HCT116 (cell line): ENCODE measurements at regions not wholly inside any gene's neighbourhood (a gene's known extent, or its start where the extent isn't known, plus 50 kb on each side); places are given as distances from the start of the nearest gene placed in this dataset.
A peak's percentile ranks its signal among the peaks of the same experiment; 100 is the strongest.

Source experiments
- ATAC-seq: fragments of 200-7000 bp; cut with Tn5 transposase; 2 replicates; pipeline ENCODE4 v1.9.1; 2020; ENCODE audit warnings: mild to moderate bottlenecking, moderate library complexity
- BruUV-seq: library from RNA; stranded (reverse); fragments of 400-500 nt; replicated peaks from 2 replicates; lab custom pipeline; 2021; lab: Mats Ljungman, UMichigan
- CTCF ChIA-PET: fragments of 300-600 bp; sonication (Branson Sonifier 250); formaldehyde crosslinking; loops from one replicate; lab custom pipeline; 2021; ENCODE audit warnings: antibody characterized with exemption; lab: Charles Lee
- POLR2A ChIA-PET: fragments of 300-600, 350-600 bp; sonication (Branson Sonifier 250); formaldehyde crosslinking; loops from one replicate; lab custom pipeline; 2021; ENCODE audit warnings: antibody characterized with exemption; lab: Charles Lee
- RAD21 ChIA-PET, 2 experiments: fragments of 300-600 bp; sonication (Branson Sonifier 250); formaldehyde crosslinking; loops; one replicate each; lab custom pipeline; 2023; ENCODE audit warnings: low total read pairs in 2 of 2; ENCODE audit not compliant: uncharacterized antibody in 2 of 2, unreplicated experiment in 2 of 2, low non-redundant PET in 1 of 2; lab: Charles Lee
- DNase-seq: peaks from one replicate; pipeline ENCODE4 v3.0.0-alpha.2; 2010; ENCODE audit warnings: low read depth, low spot score
- H2AFZ ChIP-seq: fragments of 200-600 bp; shearing (Covaris generic), sonication (generic); 2 replicates; pipeline ENCODE4 v1.6.1; 2017; ENCODE audit warnings: low read depth, mixed run types, mixed read lengths, antibody characterized with exemption, low read length; ENCODE audit not compliant: poor library complexity, severe bottlenecking
- H3K27ac ChIP-seq: 2 replicates; pipeline ENCODE4 v1.5.1; 2012; ENCODE audit warnings: low read depth, low read length
- H3K27me3 ChIP-seq: fragments of 200-600 bp; sonication (generic); 2 replicates; pipeline ENCODE4 v1.6.1; 2016; ENCODE audit warnings: mixed run types, low read length, mixed read lengths; ENCODE audit not compliant: insufficient read depth
- H3K36me3 ChIP-seq, 2 experiments: fragments of 200-500 bp in 1 of 2; fragments of 200-600 bp in 1 of 2; sonication (Bioruptor generic) in 1 of 2; sonication (generic) in 1 of 2; 2 replicates each; pipeline versions ENCODE4 v1.5.1 to v1.6.1; 2014 to 2016; ENCODE audit warnings: low read length in 2 of 2, inconsistent platforms in 1 of 2, mixed read lengths in 1 of 2, mixed run types in 1 of 2; ENCODE audit not compliant: insufficient read depth in 2 of 2, control insufficient read depth in 1 of 2
- H3K4me1 ChIP-seq, 2 experiments: fragments of 200-600 bp in 1 of 2; sonication (generic) in 1 of 2; 2 replicates each; pipeline versions ENCODE4 v1.5.1 to v1.6.1; 2012 to 2017; ENCODE audit warnings: low read length in 2 of 2, inconsistent platforms in 1 of 2, mild to moderate bottlenecking in 1 of 2, mixed read lengths in 1 of 2, mixed run types in 1 of 2, moderate library complexity in 1 of 2; ENCODE audit not compliant: insufficient read depth in 2 of 2, control insufficient read depth in 1 of 2
- H3K4me2 ChIP-seq: fragments of 200-600 bp; sonication (generic); 2 replicates; pipeline ENCODE4 v1.6.1; 2017; ENCODE audit warnings: mixed run types, low read length, mixed read lengths
- H3K4me3 ChIP-seq, 2 experiments: fragments of 200-600 bp in 1 of 2; sonication (generic) in 1 of 2; replicated peaks in 1 of 2; 2 replicates each; pipeline ENCODE4 v1.5.1; 2011 to 2016; ENCODE audit warnings: low read length in 2 of 2, control low read depth in 1 of 2, low read depth in 1 of 2, mild to moderate bottlenecking in 1 of 2, mixed read lengths in 1 of 2, mixed run types in 1 of 2
- H3K79me2 ChIP-seq: fragments of 200-600 bp; sonication (generic); 2 replicates; pipeline ENCODE4 v1.6.1; 2017; ENCODE audit warnings: mild to moderate bottlenecking, mixed run types, low read length, moderate library complexity, mixed read lengths; ENCODE audit not compliant: insufficient read depth
- H3K9ac ChIP-seq: fragments of 200-600 bp; sonication (generic); 2 replicates; pipeline ENCODE4 v1.6.1; 2016; ENCODE audit warnings: low read length, mixed read lengths
- H3K9me2 ChIP-seq: fragments of 200-600 bp; sonication (generic), shearing (Covaris generic); 2 replicates; pipeline ENCODE4 v1.6.1; 2017; ENCODE audit warnings: mixed run types, mild to moderate bottlenecking, moderate library complexity; ENCODE audit not compliant: insufficient read depth
- H3K9me3 ChIP-seq, 2 experiments: fragments of 200-500 bp in 1 of 2; fragments of 200-600 bp in 1 of 2; sonication (Bioruptor generic) in 1 of 2; sonication (generic) in 1 of 2; 2 replicates each; pipeline ENCODE4 v1.6.1; 2014 to 2017; ENCODE audit warnings: low read length in 2 of 2, mixed read lengths in 2 of 2, inconsistent platforms in 1 of 2, low read depth in 1 of 2, mild to moderate bottlenecking in 1 of 2, mixed run types in 1 of 2, moderate library complexity in 1 of 2; ENCODE audit not compliant: control insufficient read depth in 1 of 2, insufficient read depth in 1 of 2
- H4K20me1 ChIP-seq: fragments of 200-600 bp; sonication (generic), shearing (Covaris generic); 2 replicates; pipeline ENCODE4 v1.6.1; 2017; ENCODE audit warnings: mixed run types, mild to moderate bottlenecking, moderate library complexity; ENCODE audit not compliant: insufficient read depth
- FOSL1 ChIP-seq: IDR thresholded peaks from 2 replicates; pipeline ENCODE4 v1.6.1; 2012; ENCODE audit warnings: low read depth
- intact Hi-C: fragments of 100-400 bp; cut with micrococcal nuclease; formaldehyde crosslinking; loops from 2 replicates; pipeline ENCODE4 v1.10.0; 2022
- TF ChIP-seq, protein P1 (sequence below), 3 experiments: fragments of 200-600 bp in 1 of 3; sonication (generic) in 1 of 3; IDR thresholded peaks in 2 of 3; conservative IDR thresholded peaks in 1 of 3; 2 replicates each; pipeline ENCODE4 v1.5.1; 2012 to 2017; ENCODE audit warnings: low read depth in 2 of 3, low read length in 2 of 3, antibody characterized with exemption in 1 of 3, borderline replicate concordance in 1 of 3, control low read depth in 1 of 3, mild to moderate bottlenecking in 1 of 3, mixed read lengths in 1 of 3, mixed run types in 1 of 3, moderate library complexity in 1 of 3; ENCODE audit not compliant: insufficient read depth in 1 of 3
- TF ChIP-seq, protein P2 (sequence below): IDR thresholded peaks from 2 replicates; pipeline ENCODE4 v1.6.1; 2012; ENCODE audit warnings: low read depth

DNA sequence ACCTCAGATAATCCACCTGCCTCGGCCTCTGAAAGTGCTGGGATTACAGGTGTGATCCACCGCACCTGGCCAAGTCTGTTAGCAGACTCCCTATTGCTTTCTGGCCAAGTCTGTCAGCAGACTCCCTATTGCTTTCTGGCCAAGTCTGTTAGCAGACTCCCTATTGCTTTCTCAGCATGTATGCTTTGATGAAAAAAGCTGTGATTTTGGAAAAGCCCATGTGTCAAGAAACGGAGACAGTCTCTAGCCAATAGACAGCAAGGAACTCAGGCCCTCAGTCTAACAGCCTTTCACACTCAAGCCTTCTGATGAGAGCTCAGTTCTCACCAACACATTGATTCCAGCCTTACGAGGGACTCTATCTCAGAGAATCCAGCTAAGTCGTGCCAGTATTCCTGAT, 158.8 kb upstream of the KRR1 start:
- ChIA-PET RAD21 (no interaction called here), POLR2A (interaction anchor here (1.0 to 1.1 kb wide), 2 partner anchors 10 to 36 kb away, joined by 3 read pairs; no protein-coding TSS in a partner anchor), CTCF (no interaction called here)
- no peak for TF ChIP-seq FOSL1
- TF ChIP-seq, protein P1, sequence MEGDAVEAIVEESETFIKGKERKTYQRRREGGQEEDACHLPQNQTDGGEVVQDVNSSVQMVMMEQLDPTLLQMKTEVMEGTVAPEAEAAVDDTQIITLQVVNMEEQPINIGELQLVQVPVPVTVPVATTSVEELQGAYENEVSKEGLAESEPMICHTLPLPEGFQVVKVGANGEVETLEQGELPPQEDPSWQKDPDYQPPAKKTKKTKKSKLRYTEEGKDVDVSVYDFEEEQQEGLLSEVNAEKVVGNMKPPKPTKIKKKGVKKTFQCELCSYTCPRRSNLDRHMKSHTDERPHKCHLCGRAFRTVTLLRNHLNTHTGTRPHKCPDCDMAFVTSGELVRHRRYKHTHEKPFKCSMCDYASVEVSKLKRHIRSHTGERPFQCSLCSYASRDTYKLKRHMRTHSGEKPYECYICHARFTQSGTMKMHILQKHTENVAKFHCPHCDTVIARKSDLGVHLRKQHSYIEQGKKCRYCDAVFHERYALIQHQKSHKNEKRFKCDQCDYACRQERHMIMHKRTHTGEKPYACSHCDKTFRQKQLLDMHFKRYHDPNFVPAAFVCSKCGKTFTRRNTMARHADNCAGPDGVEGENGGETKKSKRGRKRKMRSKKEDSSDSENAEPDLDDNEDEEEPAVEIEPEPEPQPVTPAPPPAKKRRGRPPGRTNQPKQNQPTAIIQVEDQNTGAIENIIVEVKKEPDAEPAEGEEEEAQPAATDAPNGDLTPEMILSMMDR (IDR thresholded peaks at IDR 0.05 in 2 of 3, conservative IDR thresholded peaks at IDR 0.05 in 1 of 3; ENCODE audit: borderline replicate concordance in 1 of 3, insufficient read depth in 1 of 3, low read depth in 2 of 3, low read length in 2 of 3): no peak
- TF ChIP-seq, protein P2, sequence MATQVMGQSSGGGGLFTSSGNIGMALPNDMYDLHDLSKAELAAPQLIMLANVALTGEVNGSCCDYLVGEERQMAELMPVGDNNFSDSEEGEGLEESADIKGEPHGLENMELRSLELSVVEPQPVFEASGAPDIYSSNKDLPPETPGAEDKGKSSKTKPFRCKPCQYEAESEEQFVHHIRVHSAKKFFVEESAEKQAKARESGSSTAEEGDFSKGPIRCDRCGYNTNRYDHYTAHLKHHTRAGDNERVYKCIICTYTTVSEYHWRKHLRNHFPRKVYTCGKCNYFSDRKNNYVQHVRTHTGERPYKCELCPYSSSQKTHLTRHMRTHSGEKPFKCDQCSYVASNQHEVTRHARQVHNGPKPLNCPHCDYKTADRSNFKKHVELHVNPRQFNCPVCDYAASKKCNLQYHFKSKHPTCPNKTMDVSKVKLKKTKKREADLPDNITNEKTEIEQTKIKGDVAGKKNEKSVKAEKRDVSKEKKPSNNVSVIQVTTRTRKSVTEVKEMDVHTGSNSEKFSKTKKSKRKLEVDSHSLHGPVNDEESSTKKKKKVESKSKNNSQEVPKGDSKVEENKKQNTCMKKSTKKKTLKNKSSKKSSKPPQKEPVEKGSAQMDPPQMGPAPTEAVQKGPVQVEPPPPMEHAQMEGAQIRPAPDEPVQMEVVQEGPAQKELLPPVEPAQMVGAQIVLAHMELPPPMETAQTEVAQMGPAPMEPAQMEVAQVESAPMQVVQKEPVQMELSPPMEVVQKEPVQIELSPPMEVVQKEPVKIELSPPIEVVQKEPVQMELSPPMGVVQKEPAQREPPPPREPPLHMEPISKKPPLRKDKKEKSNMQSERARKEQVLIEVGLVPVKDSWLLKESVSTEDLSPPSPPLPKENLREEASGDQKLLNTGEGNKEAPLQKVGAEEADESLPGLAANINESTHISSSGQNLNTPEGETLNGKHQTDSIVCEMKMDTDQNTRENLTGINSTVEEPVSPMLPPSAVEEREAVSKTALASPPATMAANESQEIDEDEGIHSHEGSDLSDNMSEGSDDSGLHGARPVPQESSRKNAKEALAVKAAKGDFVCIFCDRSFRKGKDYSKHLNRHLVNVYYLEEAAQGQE: no peak
- H3K4me1 ChIP-seq: peaks cover 48 to 55% of the 10 kb centered on the region in 2 experiments
- H4K20me1 ChIP-seq: no peaks in the 10 kb centered on the region
- ATAC-seq: no peak
- no peak overlapping the region for H3K9ac ChIP-seq
- H3K27ac ChIP-seq: peak overlapping the region; percentile 37
- no peaks in the 10 kb centered on the region for H3K79me2 ChIP-seq
- no peak overlapping the region for H3K4me2 ChIP-seq
- no peaks in the 10 kb centered on the region for H3K36me3 ChIP-seq
- no peaks in the 10 kb centered on the region for H3K9me2 ChIP-seq
- DNase-seq: no peak
- no peaks in the 10 kb centered on the region for H3K9me3 ChIP-seq
- H3K27me3 ChIP-seq: no peaks in the 10 kb centered on the region
- no peak overlapping the region for H2AFZ ChIP-seq
- no TSS peak for BruUV-seq
- no peak overlapping the region for H3K4me3 ChIP-seq
- intact Hi-C loops: no loop called here
